GM12873 (cell line): ENCODE measurements at regions not wholly inside any gene's neighbourhood (a gene's known extent, or its start where the extent isn't known, plus 50 kb on each side); places are given as distances from the start of the nearest gene placed in this dataset.

Source experiments
- TF ChIP-seq, protein P1 (sequence below): IDR thresholded peaks from 2 replicates; pipeline ENCODE4 v1.5.1; 2012; ENCODE audit warnings: low read depth, mild to moderate bottlenecking, moderate library complexity, low read length, control low read depth; ENCODE audit not compliant: insufficient read depth; ENCODE audit errors: missing control alignments

DNA sequence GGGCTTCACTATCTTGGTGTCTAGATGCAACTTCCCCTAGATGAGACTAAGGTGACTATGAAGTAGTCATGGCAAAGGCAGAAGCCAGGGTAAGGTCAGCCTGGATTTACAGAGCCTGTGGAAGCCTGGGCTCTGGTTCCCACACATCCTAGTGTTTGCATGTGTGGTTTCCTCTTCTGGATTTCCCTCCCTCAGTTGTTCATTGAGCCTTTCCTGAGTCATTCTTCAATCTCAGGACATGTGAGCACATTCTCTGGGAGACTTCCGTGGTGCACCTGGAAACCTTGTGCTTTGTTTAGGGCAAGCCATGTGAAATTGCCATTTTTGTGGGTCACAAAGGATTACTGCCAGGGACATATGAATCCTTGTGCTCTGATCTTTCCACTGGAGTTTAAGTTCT, 236.6 kb downstream of the C12orf75 start:
- TF ChIP-seq, protein P1, sequence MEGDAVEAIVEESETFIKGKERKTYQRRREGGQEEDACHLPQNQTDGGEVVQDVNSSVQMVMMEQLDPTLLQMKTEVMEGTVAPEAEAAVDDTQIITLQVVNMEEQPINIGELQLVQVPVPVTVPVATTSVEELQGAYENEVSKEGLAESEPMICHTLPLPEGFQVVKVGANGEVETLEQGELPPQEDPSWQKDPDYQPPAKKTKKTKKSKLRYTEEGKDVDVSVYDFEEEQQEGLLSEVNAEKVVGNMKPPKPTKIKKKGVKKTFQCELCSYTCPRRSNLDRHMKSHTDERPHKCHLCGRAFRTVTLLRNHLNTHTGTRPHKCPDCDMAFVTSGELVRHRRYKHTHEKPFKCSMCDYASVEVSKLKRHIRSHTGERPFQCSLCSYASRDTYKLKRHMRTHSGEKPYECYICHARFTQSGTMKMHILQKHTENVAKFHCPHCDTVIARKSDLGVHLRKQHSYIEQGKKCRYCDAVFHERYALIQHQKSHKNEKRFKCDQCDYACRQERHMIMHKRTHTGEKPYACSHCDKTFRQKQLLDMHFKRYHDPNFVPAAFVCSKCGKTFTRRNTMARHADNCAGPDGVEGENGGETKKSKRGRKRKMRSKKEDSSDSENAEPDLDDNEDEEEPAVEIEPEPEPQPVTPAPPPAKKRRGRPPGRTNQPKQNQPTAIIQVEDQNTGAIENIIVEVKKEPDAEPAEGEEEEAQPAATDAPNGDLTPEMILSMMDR, result no peak

- TF ChIP-seq, protein P1, result no peak
These were observed 239.4 kb downstream of the C12orf75 start for GRCh38 chr12:105569886-105570285.

DNA sequence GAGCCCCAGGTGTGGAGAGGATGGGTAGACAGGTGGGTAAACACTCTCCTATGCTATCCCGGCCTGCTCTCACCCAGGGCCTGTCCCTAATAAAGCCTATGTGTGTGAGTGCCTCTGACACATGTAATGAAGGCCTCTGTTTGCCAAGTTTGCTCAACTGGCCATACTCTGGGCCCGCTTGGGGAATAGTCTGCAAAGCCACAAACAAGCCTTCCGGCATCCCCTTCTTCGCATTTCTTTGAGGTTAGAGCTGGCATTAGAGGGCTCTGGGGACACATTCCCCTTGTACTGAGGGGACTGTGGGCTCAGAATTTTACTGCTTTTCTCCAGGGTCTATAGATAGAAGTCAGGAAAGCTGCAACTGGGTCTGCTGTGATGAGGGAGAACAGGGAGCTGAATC, 240.5 kb downstream of the C12orf75 start:
- TF ChIP-seq, protein P1, result no peak

- TF ChIP-seq, protein P1, result no peak
These were observed 243.1 kb downstream of the C12orf75 start for GRCh38 chr12:105573574-105573973.

- TF ChIP-seq, protein P1, result no peak
These were observed 243.7 kb downstream of the C12orf75 start for GRCh38 chr12:105574056-105574715.

- TF ChIP-seq, protein P1, result no peak
These were observed 244.7 kb downstream of the C12orf75 start for GRCh38 chr12:105575235-105575634.

- TF ChIP-seq, protein P1, result no peak
These were observed 245.8 kb downstream of the C12orf75 start for GRCh38 chr12:105576261-105576660.
